Aorta (tissue), 5 donors: ENCODE measurements at regions not wholly inside any gene's neighbourhood (a gene's known extent, or its start where the extent isn't known, plus 50 kb on each side); places are given as distances from the start of the nearest gene placed in this dataset.

ENCODE experiments used
- ATAC-seq: fragments of 200-7000 bp; cut with Tn5 transposase; one replicate; pipeline ENCODE4 v1.9.1; 2022; ENCODE audit warnings: moderate library complexity; ENCODE audit not compliant: low FRiP score
- DNase-seq, 2 donors: peaks; one replicate each; pipeline ENCODE4 v3.0.0-alpha.2; 2020
- H3K27ac ChIP-seq, 2 donors: one replicate each; pipeline ENCODE4 v1.5.1; 2013; ENCODE audit warnings: low read length in 2 of 2, mild to moderate bottlenecking in 2 of 2, moderate library complexity in 2 of 2, control low read depth in 1 of 2, inconsistent platforms in 1 of 2, low read depth in 1 of 2
- H3K27me3 ChIP-seq, 2 donors: one replicate each; pipeline ENCODE4 v1.6.1; 2013; ENCODE audit warnings: control low read depth in 1 of 2, low read length in 1 of 2, mild to moderate bottlenecking in 1 of 2, moderate library complexity in 1 of 2; ENCODE audit not compliant: insufficient read depth in 2 of 2, control insufficient read depth in 1 of 2
- H3K36me3 ChIP-seq, 2 donors: one replicate each; pipeline ENCODE4 v1.6.1; 2013; ENCODE audit warnings: control low read depth in 1 of 2, low read length in 1 of 2, mild to moderate bottlenecking in 1 of 2; ENCODE audit not compliant: insufficient read depth in 2 of 2, control insufficient read depth in 1 of 2
- H3K4me1 ChIP-seq, 2 donors: one replicate each; pipeline ENCODE4 v1.6.1; 2013; ENCODE audit warnings: low read length in 2 of 2, control low read depth in 1 of 2, mild to moderate bottlenecking in 1 of 2, moderate library complexity in 1 of 2; ENCODE audit not compliant: insufficient read depth in 2 of 2, control insufficient read depth in 1 of 2
- H3K4me3 ChIP-seq, 2 donors: one replicate each; pipeline ENCODE4 v1.5.1; 2013; ENCODE audit warnings: low read length in 2 of 2, control low read depth in 1 of 2, mild to moderate bottlenecking in 1 of 2
- H3K9me3 ChIP-seq: one replicate; pipeline ENCODE4 v1.6.1; 2013; ENCODE audit warnings: mild to moderate bottlenecking, low read length; ENCODE audit not compliant: control insufficient read depth
- WGBS, 2 donors: extraction: QIAGEN DNeasy Blood & Tissue Kit; methylation state at CpG; one replicate each; pipeline ENCODE4 v1.1.7; 2013; 5-methylcytosine and 5-hydroxymethylcytosine counted together
- intact Hi-C, 2 donors: fragments of 100-400 bp; cut with DNase I; formaldehyde crosslinking; loops; one replicate each; pipeline versions ENCODE4 v1.14.2 to v1.15.0; 2022
- donor health status: healthy with polysubstance abuse.
- donor health status: Bipolar disorder and iron deficiency.
- donor health status: DM: no; HTN: no; CAD: no.
- donor health status: DM: no; HTN: no; CAD: no.
- donor health status: DM: yes; HTN: yes; CAD: no.

GRCh38 chr19:28405346-28405742, 807.6 kb downstream of the UQCRFS1 start:
- Histone ChIP-seq H3K4me1 (no peaks in the 10 kb centered on the region), H3K9me3 (peaks cover 2% of the 10 kb centered on the region), H3K27ac (no peak overlapping the region), H3K27me3 (peaks cover 0 to 2% of the 10 kb centered on the region in 2 donors), H3K4me3 (no peak overlapping the region), H3K36me3 (no peaks in the 10 kb centered on the region)
- WGBS, 2 donors = 45 to 54% methylated on average over 13 of the region's 13 CpGs
- no peak for ATAC-seq
- intact Hi-C loops = no loop called here
- no peak for DNase-seq

DNA sequence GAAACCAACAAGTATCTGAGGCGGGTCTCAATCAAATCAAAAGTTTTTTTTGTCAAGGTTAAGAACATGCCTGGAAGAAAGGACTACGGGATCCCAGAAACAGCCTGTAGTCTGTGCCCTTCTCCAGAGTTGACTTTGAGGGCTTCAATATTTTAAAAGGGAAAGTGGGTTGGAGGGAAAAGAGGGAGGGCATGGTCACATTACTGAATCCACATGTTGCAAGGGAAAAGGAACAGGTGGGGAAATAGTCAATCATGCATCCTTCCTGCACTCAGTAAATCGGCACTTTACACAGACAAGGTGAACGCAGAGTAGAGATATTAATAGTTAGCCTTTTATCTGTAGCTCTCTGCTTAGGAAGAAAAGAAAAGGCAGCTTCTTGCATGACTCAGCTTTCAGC, 808.5 kb downstream of the UQCRFS1 start:
- 44 to 61% methylated on average over 4 of the region's 4 CpGs for WGBS, 2 donors

GRCh38 chr19:28403690-28404089, 809.3 kb downstream of the UQCRFS1 start:
- H3K4me3 ChIP-seq = no peak overlapping the region
- H3K4me1 ChIP-seq = no peaks in the 10 kb centered on the region
- WGBS, 2 donors = 33 to 40% methylated on average over 8 of the region's 8 CpGs
- no peaks in the 10 kb centered on the region for H3K36me3 ChIP-seq
- no peak overlapping the region for H3K27ac ChIP-seq
- no peak for DNase-seq
- intact Hi-C loops = no loop called here
- no peaks in the 10 kb centered on the region for H3K27me3 ChIP-seq
- no peak for ATAC-seq
- H3K9me3 ChIP-seq = no peaks in the 10 kb centered on the region

More for the DNA sequence above, 808.5 kb downstream of the UQCRFS1 start:
- DNase-seq (no peak), ATAC-seq (no peak)
- Histone ChIP-seq H3K36me3 (no peaks in the 10 kb centered on the region), H3K4me1 (no peaks in the 10 kb centered on the region), H3K9me3 (no peaks in the 10 kb centered on the region), H3K4me3 (no peak overlapping the region), H3K27ac (no peak overlapping the region), H3K27me3 (peaks cover 0 to under 1% of the 10 kb centered on the region in 2 donors)
- intact Hi-C loops = no loop called here

DNA sequence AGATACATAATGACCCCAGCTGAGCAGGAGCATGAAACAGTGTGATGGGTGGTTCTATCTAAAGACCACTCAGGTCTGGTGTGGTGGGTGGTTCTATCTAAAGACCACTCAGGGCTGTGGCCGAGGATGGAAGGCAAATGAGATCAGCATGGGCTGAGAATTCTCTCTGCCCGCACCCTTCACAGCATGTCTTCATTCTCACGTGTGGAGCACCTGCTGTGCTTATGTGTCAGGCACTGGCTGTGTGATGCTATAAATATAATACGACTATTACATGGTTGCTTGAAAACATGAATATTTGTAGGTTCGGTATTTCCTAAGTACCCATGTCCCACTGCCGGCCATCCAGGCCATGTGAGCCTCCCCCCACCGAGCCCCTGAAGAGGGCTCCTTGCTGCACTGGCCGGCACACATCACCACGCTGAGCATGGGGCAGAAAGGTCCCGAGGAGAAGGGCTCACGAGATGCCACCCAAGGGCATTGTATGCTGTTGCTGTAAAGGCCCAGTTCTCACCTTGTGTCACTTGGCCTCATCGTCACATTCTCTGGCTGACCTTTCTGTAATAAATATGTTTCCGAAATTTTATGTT, 810.2 kb downstream of the UQCRFS1 start:
- Histone ChIP-seq H3K27me3 (no peaks in the 10 kb centered on the region), H3K9me3 (no peaks in the 10 kb centered on the region), H3K4me1 (no peaks in the 10 kb centered on the region), H3K27ac (no peak overlapping the region), H3K36me3 (no peaks in the 10 kb centered on the region), H3K4me3 (no peak overlapping the region)
- 57 to 80% methylated on average over 13 of the region's 13 CpGs for WGBS, 2 donors
- no peak for ATAC-seq
- intact Hi-C loops = no loop called here
- DNase-seq = no peak

DNA sequence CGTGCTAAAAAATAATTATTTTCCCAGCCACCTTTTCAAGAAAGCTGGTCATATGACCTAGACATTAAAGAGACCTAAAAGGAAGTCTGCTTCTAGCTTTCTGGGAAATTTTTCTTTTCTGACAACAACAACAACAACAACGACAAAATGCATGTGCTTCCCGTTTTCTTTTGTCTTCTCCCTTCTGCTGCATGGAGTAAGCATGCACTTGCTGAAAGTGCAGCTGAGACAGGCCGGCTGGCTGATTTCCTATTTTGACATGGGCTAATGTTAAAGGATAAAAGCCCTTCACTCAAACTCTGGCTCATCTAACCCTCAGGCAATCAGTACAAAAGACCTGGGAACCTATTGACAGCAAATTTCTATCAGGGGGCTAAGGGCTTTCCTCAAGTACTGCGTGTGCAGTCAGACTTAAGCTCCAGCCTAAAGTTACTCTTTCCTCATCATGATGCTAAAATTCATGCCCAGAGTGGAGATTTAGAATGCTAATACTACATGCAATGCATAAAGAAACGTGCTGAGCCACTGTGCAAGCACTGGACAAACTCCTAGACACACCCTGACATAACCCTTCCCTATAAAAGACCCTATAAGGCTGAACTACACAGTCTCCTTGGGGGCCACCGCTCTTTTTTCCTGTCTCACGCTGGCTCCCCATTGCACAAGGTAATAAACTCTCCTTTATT, 811.1 kb downstream of the UQCRFS1 start:
- intact Hi-C loops = no loop called here
- 48 to 56% methylated on average over 8 of the region's 8 CpGs for WGBS, 2 donors
- Histone ChIP-seq H3K4me3 (no peak overlapping the region), H3K4me1 (no peaks in the 10 kb centered on the region), H3K36me3 (no peaks in the 10 kb centered on the region), H3K27me3 (no peaks in the 10 kb centered on the region), H3K27ac (no peak overlapping the region), H3K9me3 (no peaks in the 10 kb centered on the region)
- ATAC-seq (no peak), DNase-seq (no peak)

DNA sequence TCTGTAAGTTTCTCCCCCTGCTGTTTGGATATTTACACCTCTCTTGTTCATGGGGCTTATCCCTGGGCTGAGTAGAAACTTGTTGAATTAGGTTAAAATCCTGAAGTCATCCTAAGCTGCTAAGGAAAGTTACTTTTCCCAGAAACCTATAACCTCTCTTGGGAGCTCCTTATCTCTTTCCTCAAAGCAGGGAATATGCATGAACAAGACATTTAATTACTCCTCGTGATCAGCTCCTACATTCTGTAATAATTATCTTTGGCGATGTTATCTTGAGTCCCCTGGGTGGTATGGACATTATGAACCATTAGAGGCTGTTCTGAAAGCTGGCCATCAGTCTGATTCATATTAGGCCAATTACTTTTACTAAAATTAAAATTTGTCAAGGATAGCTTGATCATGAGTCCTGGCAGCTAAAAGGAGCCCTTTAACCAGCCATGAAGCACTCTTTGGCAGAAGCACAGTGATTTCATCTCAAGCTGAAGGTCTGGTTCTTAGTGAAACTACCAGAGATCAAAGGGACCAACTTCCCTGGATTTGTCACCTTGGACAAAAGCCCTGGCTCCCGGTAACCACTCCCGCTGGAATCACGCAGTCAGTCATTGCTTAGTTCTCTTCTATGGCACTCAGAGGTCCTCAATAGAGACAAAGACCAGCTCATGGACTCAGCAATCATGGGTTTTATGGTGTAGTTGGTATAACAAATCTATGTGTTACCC, 811.8 kb downstream of the UQCRFS1 start:
- H3K4me3 ChIP-seq = no peak overlapping the region
- DNase-seq (no peak), ATAC-seq (no peak)
- 46 to 52% methylated on average over 5 of the region's 5 CpGs for WGBS, 2 donors
- no peaks in the 10 kb centered on the region for H3K36me3 ChIP-seq
- H3K27ac ChIP-seq = no peak overlapping the region
- H3K4me1 ChIP-seq = no peaks in the 10 kb centered on the region
- intact Hi-C loops = no loop called here
- H3K9me3 ChIP-seq = no peaks in the 10 kb centered on the region
- no peaks in the 10 kb centered on the region for H3K27me3 ChIP-seq

GRCh38 chr19:28399187-28399586, 813.8 kb downstream of the UQCRFS1 start:
- no peaks in the 10 kb centered on the region for H3K27me3 ChIP-seq

GRCh38 chr19:28397800-28398199, 815.2 kb downstream of the UQCRFS1 start:
- no peak overlapping the region for H3K4me3 ChIP-seq
- H3K27ac ChIP-seq = no peak overlapping the region
- no peaks in the 10 kb centered on the region for H3K4me1 ChIP-seq
- intact Hi-C loops = no loop called here
- H3K36me3 ChIP-seq = no peaks in the 10 kb centered on the region
- no peaks in the 10 kb centered on the region for H3K27me3 ChIP-seq
- DNase-seq = no peak
- WGBS, 2 donors = 69 to 76% methylated on average over 5 of the region's 5 CpGs
- no peaks in the 10 kb centered on the region for H3K9me3 ChIP-seq
- ATAC-seq = no peak

More at GRCh38 chr19:28399187-28399586, 813.8 kb downstream of the UQCRFS1 start:
- ATAC-seq (no peak), DNase-seq (no peak)
- H3K27ac ChIP-seq = no peak overlapping the region
- WGBS, 2 donors = 33 to 54% methylated on average over 1 of the region's 1 CpG
- intact Hi-C loops = no loop called here
- H3K4me1 ChIP-seq = no peaks in the 10 kb centered on the region
- H3K4me3 ChIP-seq = no peak overlapping the region
- H3K36me3 ChIP-seq = no peaks in the 10 kb centered on the region
- no peaks in the 10 kb centered on the region for H3K9me3 ChIP-seq

- intact Hi-C loops = no loop called here
- Histone ChIP-seq H3K4me1 (no peaks in the 10 kb centered on the region), H3K27ac (no peak overlapping the region), H3K4me3 (no peak overlapping the region), H3K9me3 (no peaks in the 10 kb centered on the region), H3K36me3 (no peaks in the 10 kb centered on the region), H3K27me3 (no peaks in the 10 kb centered on the region)
- DNase-seq = no peak
- 68 to 77% methylated on average over 10 of the region's 10 CpGs for WGBS, 2 donors
- ATAC-seq = no peak
Measured at GRCh38 chr19:28397306-28397705, 815.6 kb downstream of the UQCRFS1 start.
